ENCODE measurements at regions not wholly inside any gene's neighbourhood (a gene's known extent, or its start where the extent isn't known, plus 50 kb on each side); places are given as distances from the start of the nearest gene placed in this dataset.
A peak's percentile ranks its signal among the peaks of the same experiment; 100 is the strongest.

GRCh38 chr6:100944644-100945043, 63.5 kb upstream of the ASCC3 start:
- H2AK5ac ChIP-seq (ENCODE audit: low read length, severe bottlenecking), result no peak overlapping the region
- no peak overlapping the region for H2BK12ac ChIP-seq (ENCODE audit: low read length in 2 of 2)
- H3K4ac ChIP-seq (ENCODE audit: low read depth in 1 of 2, low read length in 2 of 2), result no peak overlapping the region
- H3K23ac ChIP-seq (ENCODE audit: low read length in 2 of 2), result no peak overlapping the region
- H2BK5ac ChIP-seq (ENCODE audit: low read depth, low read length, poor library complexity, severe bottlenecking), result no peak overlapping the region
- H3K27ac ChIP-seq (ENCODE audit: low read length, poor library complexity, severe bottlenecking), result no peak overlapping the region
- H3K36me3 ChIP-seq (ENCODE audit: control insufficient read depth in 1 of 2, insufficient read depth in 2 of 2, low read depth in 1 of 2, low read length in 2 of 2), result no peaks in the 10 kb centered on the region
- H3K14ac ChIP-seq (ENCODE audit: low read length in 2 of 2), result no peak overlapping the region
- H3K4me2 ChIP-seq (ENCODE audit: low read length, poor library complexity, severe bottlenecking), result no peak overlapping the region
- H3K4me3 ChIP-seq (ENCODE audit: insufficient read depth in 1 of 2, low read depth in 1 of 2, low read length in 2 of 2), result no peak overlapping the region
- no peak overlapping the region for H3K9ac ChIP-seq (ENCODE audit: low read length)
- no peak for DNase-seq
- no peak overlapping the region for H2BK15ac ChIP-seq (ENCODE audit: low read depth, poor library complexity, severe bottlenecking)
- no peak overlapping the region for H3K18ac ChIP-seq (ENCODE audit: low read depth in 1 of 2, low read length in 2 of 2)
- H3K79me1 ChIP-seq (replicated peaks; ENCODE audit: low read length, poor library complexity, severe bottlenecking), result no peaks in the 10 kb centered on the region
- H4K91ac ChIP-seq (ENCODE audit: low read length), result no peak overlapping the region
- H2BK120ac ChIP-seq (ENCODE audit: low read depth, low read length), result no peak overlapping the region
- H4K8ac ChIP-seq (ENCODE audit: low read length), result no peak overlapping the region
- H3K27me3 ChIP-seq (ENCODE audit: control insufficient read depth in 1 of 2, insufficient read depth in 1 of 2, low read length in 2 of 2), result no peaks in the 10 kb centered on the region
- no peak overlapping the region for H2AFZ ChIP-seq (ENCODE audit: low read depth, low read length)
- H3K9me3 ChIP-seq (ENCODE audit: control insufficient read depth, low read length), result peaks cover 2% of the 10 kb centered on the region
- 85% methylated on average over 4 of the region's 4 CpGs for WGBS
- H3K4me1 ChIP-seq (ENCODE audit: control insufficient read depth, insufficient read depth, low read depth, low read length), result no peaks in the 10 kb centered on the region

- H4K8ac ChIP-seq (ENCODE audit: low read length), result no peak overlapping the region
- no peak overlapping the region for H3K27ac ChIP-seq (ENCODE audit: low read length, poor library complexity, severe bottlenecking)
- no peaks in the 10 kb centered on the region for H3K27me3 ChIP-seq (ENCODE audit: control insufficient read depth in 1 of 2, insufficient read depth in 1 of 2, low read length in 2 of 2)
- no peak overlapping the region for H3K18ac ChIP-seq (ENCODE audit: low read depth in 1 of 2, low read length in 2 of 2)
- no peak for DNase-seq
- H2BK12ac ChIP-seq (ENCODE audit: low read length in 2 of 2), result no peak overlapping the region
- 92% methylated on average over 3 of the region's 4 CpGs for WGBS
- H3K14ac ChIP-seq (ENCODE audit: low read length in 2 of 2), result no peak overlapping the region
- no peak overlapping the region for H2BK15ac ChIP-seq (ENCODE audit: low read depth, poor library complexity, severe bottlenecking)
- H3K79me1 ChIP-seq (replicated peaks; ENCODE audit: low read length, poor library complexity, severe bottlenecking), result no peaks in the 10 kb centered on the region
- H3K36me3 ChIP-seq (ENCODE audit: control insufficient read depth in 1 of 2, insufficient read depth in 2 of 2, low read depth in 1 of 2, low read length in 2 of 2), result no peaks in the 10 kb centered on the region
- no peak overlapping the region for H3K9ac ChIP-seq (ENCODE audit: low read length)
- H4K91ac ChIP-seq (ENCODE audit: low read length), result no peak overlapping the region
- H3K4ac ChIP-seq (ENCODE audit: low read depth in 1 of 2, low read length in 2 of 2), result no peak overlapping the region
- H3K23ac ChIP-seq (ENCODE audit: low read length in 2 of 2), result no peak overlapping the region
- no peak overlapping the region for H2AK5ac ChIP-seq (ENCODE audit: low read length, severe bottlenecking)
- no peak overlapping the region for H3K4me2 ChIP-seq (ENCODE audit: low read length, poor library complexity, severe bottlenecking)
- H2BK120ac ChIP-seq (ENCODE audit: low read depth, low read length), result no peak overlapping the region
- H3K4me1 ChIP-seq (ENCODE audit: control insufficient read depth, insufficient read depth, low read depth, low read length), result no peaks in the 10 kb centered on the region
- H3K9me3 ChIP-seq (ENCODE audit: control insufficient read depth, low read length), result peaks cover 5% of the 10 kb centered on the region
- H2BK5ac ChIP-seq (ENCODE audit: low read depth, low read length, poor library complexity, severe bottlenecking), result no peak overlapping the region
- no peak overlapping the region for H2AFZ ChIP-seq (ENCODE audit: low read depth, low read length)
- H3K4me3 ChIP-seq (ENCODE audit: insufficient read depth in 1 of 2, low read depth in 1 of 2, low read length in 2 of 2), result no peak overlapping the region
These were observed 65.0 kb upstream of the ASCC3 start for GRCh38 chr6:100946021-100946540.

- H3K9ac ChIP-seq (ENCODE audit: low read length), result no peak overlapping the region
- no peak overlapping the region for H3K23ac ChIP-seq (ENCODE audit: low read length in 2 of 2)
- no peak overlapping the region for H3K14ac ChIP-seq (ENCODE audit: low read length in 2 of 2)
- H2BK5ac ChIP-seq (ENCODE audit: low read depth, low read length, poor library complexity, severe bottlenecking), result no peak overlapping the region
- H3K27ac ChIP-seq (ENCODE audit: low read length, poor library complexity, severe bottlenecking), result no peak overlapping the region
- H4K91ac ChIP-seq (ENCODE audit: low read length), result no peak overlapping the region
- no peak overlapping the region for H2BK15ac ChIP-seq (ENCODE audit: low read depth, poor library complexity, severe bottlenecking)
- 97% methylated on average over 3 of the region's 3 CpGs for WGBS
- H3K36me3 ChIP-seq (ENCODE audit: control insufficient read depth in 1 of 2, insufficient read depth in 2 of 2, low read depth in 1 of 2, low read length in 2 of 2), result no peaks in the 10 kb centered on the region
- no peaks in the 10 kb centered on the region for H3K4me1 ChIP-seq (ENCODE audit: control insufficient read depth, insufficient read depth, low read depth, low read length)
- H3K79me1 ChIP-seq (replicated peaks; ENCODE audit: low read length, poor library complexity, severe bottlenecking), result no peaks in the 10 kb centered on the region
- H2BK12ac ChIP-seq (ENCODE audit: low read length in 2 of 2), result no peak overlapping the region
- DNase-seq, result no peak
- H2AFZ ChIP-seq (ENCODE audit: low read depth, low read length), result no peak overlapping the region
- H3K4ac ChIP-seq (ENCODE audit: low read depth in 1 of 2, low read length in 2 of 2), result no peak overlapping the region
- no peak overlapping the region for H3K18ac ChIP-seq (ENCODE audit: low read depth in 1 of 2, low read length in 2 of 2)
- H2BK120ac ChIP-seq (ENCODE audit: low read depth, low read length), result no peak overlapping the region
- H3K4me2 ChIP-seq (ENCODE audit: low read length, poor library complexity, severe bottlenecking), result no peak overlapping the region
- no peak overlapping the region for H4K8ac ChIP-seq (ENCODE audit: low read length)
- no peaks in the 10 kb centered on the region for H3K27me3 ChIP-seq (ENCODE audit: control insufficient read depth in 1 of 2, insufficient read depth in 1 of 2, low read length in 2 of 2)
- H2AK5ac ChIP-seq (ENCODE audit: low read length, severe bottlenecking), result no peak overlapping the region
- peaks cover 5% of the 10 kb centered on the region for H3K9me3 ChIP-seq (ENCODE audit: control insufficient read depth, low read length)
- H3K4me3 ChIP-seq (ENCODE audit: insufficient read depth in 1 of 2, low read depth in 1 of 2, low read length in 2 of 2), result no peak overlapping the region
These were observed 65.6 kb upstream of the ASCC3 start for GRCh38 chr6:100946711-100947110.

GRCh38 chr6:100948381-100949133, 67.4 kb upstream of the ASCC3 start:
- 4% methylated on average over 3 of the region's 3 CpGs for WGBS
- Histone ChIP-seq H4K91ac (ENCODE audit: low read length) (no peak overlapping the region), H2BK12ac (ENCODE audit: low read length in 2 of 2) (no peak overlapping the region), H2AK5ac (ENCODE audit: low read length, severe bottlenecking) (no peak overlapping the region), H3K9ac (ENCODE audit: low read length) (no peak overlapping the region), H3K4me1 (ENCODE audit: control insufficient read depth, insufficient read depth, low read depth, low read length) (no peaks in the 10 kb centered on the region), H3K14ac (ENCODE audit: low read length in 2 of 2) (no peak overlapping the region), H3K4ac (ENCODE audit: low read depth in 1 of 2, low read length in 2 of 2) (no peak overlapping the region), H3K4me3 (ENCODE audit: insufficient read depth in 1 of 2, low read depth in 1 of 2, low read length in 2 of 2) (no peak overlapping the region), H4K8ac (ENCODE audit: low read length) (no peak overlapping the region), H3K18ac (ENCODE audit: low read depth in 1 of 2, low read length in 2 of 2) (no peak overlapping the region), H3K27ac (ENCODE audit: low read length, poor library complexity, severe bottlenecking) (no peak overlapping the region), H3K9me3 (ENCODE audit: control insufficient read depth, low read length) (peaks cover 5% of the 10 kb centered on the region), H3K79me1 (replicated peaks; ENCODE audit: low read length, poor library complexity, severe bottlenecking) (no peaks in the 10 kb centered on the region), H3K23ac (ENCODE audit: low read length in 2 of 2) (no peak overlapping the region), H2BK5ac (ENCODE audit: low read depth, low read length, poor library complexity, severe bottlenecking) (no peak overlapping the region), H3K36me3 (ENCODE audit: control insufficient read depth in 1 of 2, insufficient read depth in 2 of 2, low read depth in 1 of 2, low read length in 2 of 2) (no peaks in the 10 kb centered on the region), H3K27me3 (ENCODE audit: control insufficient read depth in 1 of 2, insufficient read depth in 1 of 2, low read length in 2 of 2) (no peaks in the 10 kb centered on the region), H3K4me2 (ENCODE audit: low read length, poor library complexity, severe bottlenecking) (no peak overlapping the region), H2BK120ac (ENCODE audit: low read depth, low read length) (no peak overlapping the region), H2AFZ (ENCODE audit: low read depth, low read length) (no peak overlapping the region), H2BK15ac (ENCODE audit: low read depth, poor library complexity, severe bottlenecking) (no peak overlapping the region)
- DNase-seq, result peak; percentile 86

Data from mesenchymal stem cell (in vitro differentiated cells and primary cell).